PFSK-1 (cell line): ENCODE measurements at regions not wholly inside any gene's neighbourhood (a gene's known extent, or its start where the extent isn't known, plus 50 kb on each side); places are given as distances from the start of the nearest gene placed in this dataset.

ENCODE experiments used
- FOXP2 ChIP-seq: optimal IDR thresholded peaks from 2 replicates; pipeline ENCODE3; 2011; ENCODE audit warnings: borderline replicate concordance, control low read depth, inconsistent platforms; ENCODE audit not compliant: insufficient read depth; ENCODE audit errors: extremely low read length, extremely low read depth
- POLR2AphosphoS5 ChIP-seq: IDR thresholded peaks from 2 replicates; pipeline ENCODE4 v1.6.1; 2012; ENCODE audit warnings: low read depth, mild to moderate bottlenecking, control low read depth, low read length, moderate library complexity
- SIN3A ChIP-seq: IDR thresholded peaks from 2 replicates; pipeline ENCODE4 v1.6.1; 2012; ENCODE audit warnings: mild to moderate bottlenecking, low read length, moderate library complexity, borderline replicate concordance; ENCODE audit not compliant: insufficient read depth
- TAF1 ChIP-seq: IDR thresholded peaks from 2 replicates; pipeline ENCODE4 v1.6.1; 2012; ENCODE audit warnings: low read length, control low read depth, borderline replicate concordance; ENCODE audit not compliant: insufficient read depth
- TF ChIP-seq, protein P1 (sequence below), 2 experiments: IDR thresholded peaks; 2 replicates each; pipeline versions ENCODE4 v1.6.1 to v1.8.0; 2011 to 2012; ENCODE audit warnings: low read depth in 2 of 2, low read length in 2 of 2, control low read depth in 1 of 2, inconsistent platforms in 1 of 2, mild to moderate bottlenecking in 1 of 2, moderate library complexity in 1 of 2; ENCODE audit not compliant: insufficient read depth in 1 of 2

DNA sequence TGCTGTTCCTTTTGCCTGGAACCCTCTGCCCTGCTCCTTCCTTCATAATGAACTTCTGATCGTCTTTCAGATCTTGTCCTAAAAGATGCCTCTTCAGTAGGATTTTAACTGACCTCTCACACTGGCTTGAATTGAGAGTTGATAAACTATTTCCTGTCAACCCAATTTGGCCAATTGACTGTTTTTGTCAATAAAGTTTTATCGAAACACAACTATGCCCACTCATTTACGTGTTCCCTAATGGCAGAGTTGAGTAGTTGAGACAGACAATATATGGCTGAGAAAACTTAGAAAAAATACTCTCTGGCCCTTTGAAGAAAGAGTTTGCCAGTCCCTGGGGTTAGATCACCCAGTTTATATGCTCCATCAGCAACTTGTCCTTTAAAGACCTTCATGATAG is 171.7 kb upstream of the TBX3 start:
- TF ChIP-seq, protein P1, sequence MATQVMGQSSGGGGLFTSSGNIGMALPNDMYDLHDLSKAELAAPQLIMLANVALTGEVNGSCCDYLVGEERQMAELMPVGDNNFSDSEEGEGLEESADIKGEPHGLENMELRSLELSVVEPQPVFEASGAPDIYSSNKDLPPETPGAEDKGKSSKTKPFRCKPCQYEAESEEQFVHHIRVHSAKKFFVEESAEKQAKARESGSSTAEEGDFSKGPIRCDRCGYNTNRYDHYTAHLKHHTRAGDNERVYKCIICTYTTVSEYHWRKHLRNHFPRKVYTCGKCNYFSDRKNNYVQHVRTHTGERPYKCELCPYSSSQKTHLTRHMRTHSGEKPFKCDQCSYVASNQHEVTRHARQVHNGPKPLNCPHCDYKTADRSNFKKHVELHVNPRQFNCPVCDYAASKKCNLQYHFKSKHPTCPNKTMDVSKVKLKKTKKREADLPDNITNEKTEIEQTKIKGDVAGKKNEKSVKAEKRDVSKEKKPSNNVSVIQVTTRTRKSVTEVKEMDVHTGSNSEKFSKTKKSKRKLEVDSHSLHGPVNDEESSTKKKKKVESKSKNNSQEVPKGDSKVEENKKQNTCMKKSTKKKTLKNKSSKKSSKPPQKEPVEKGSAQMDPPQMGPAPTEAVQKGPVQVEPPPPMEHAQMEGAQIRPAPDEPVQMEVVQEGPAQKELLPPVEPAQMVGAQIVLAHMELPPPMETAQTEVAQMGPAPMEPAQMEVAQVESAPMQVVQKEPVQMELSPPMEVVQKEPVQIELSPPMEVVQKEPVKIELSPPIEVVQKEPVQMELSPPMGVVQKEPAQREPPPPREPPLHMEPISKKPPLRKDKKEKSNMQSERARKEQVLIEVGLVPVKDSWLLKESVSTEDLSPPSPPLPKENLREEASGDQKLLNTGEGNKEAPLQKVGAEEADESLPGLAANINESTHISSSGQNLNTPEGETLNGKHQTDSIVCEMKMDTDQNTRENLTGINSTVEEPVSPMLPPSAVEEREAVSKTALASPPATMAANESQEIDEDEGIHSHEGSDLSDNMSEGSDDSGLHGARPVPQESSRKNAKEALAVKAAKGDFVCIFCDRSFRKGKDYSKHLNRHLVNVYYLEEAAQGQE (IDR thresholded peaks at IDR 0.05; ENCODE audit: insufficient read depth in 1 of 2, low read depth in 2 of 2, low read length in 2 of 2): no peak
- TF ChIP-seq FOXP2: no peak
- no peak for TF ChIP-seq TAF1
- no peak for TF ChIP-seq SIN3A
- TF ChIP-seq POLR2AphosphoS5: no peak

DNA sequence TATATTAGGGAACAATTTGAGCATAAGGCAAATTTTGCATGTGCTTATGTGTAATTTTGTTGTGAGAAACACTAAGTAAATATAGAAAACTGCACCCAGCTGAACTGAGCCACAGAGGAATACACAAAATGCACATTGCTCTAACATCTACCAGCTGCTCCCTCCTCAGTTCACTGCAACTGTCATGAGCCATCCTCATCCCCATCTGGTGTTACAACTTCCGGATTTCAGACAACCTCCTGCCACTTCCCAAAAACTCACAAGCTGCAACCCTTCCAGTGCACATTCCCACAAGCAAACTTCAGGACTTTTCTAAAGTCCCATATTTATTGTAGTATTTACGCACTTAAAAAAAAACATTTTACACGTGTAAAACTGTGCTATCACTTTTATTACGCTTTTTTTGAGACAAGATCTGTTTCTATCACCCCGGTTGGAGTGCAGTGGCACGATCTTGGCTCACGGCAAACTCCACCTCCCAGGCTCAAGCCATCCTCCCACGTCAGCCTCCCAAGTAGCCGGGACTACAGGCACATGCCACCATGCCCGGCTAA is 169.1 kb upstream of the TBX3 start:
- TF ChIP-seq, protein P1 (IDR thresholded peaks at IDR 0.05; ENCODE audit: insufficient read depth in 1 of 2, low read depth in 2 of 2, low read length in 2 of 2): no peak
- no peak for TF ChIP-seq SIN3A
- TF ChIP-seq FOXP2: no peak
- no peak for TF ChIP-seq POLR2AphosphoS5
- TF ChIP-seq TAF1: no peak

DNA sequence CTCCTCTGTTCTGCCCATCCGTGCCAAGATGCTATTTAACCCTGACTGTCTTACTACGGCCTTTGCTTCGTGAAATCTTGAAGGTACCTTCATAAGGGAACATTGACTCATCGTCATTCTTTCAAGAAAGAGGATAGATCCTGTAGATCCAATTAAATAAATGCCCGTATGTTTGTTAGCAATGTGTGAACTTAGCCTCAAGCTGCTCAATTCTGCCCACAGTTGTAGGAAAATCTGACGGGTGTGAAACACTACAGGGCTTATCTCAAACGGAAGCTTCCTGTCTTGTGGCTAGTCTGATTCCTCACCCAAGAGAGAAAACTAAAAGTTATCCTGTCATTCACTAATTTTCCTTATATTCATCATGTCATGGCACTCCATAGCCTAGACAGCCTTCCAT is 168.0 kb upstream of the TBX3 start:
- TF ChIP-seq SIN3A: no peak
- TF ChIP-seq TAF1: no peak
- TF ChIP-seq, protein P1 (IDR thresholded peaks at IDR 0.05; ENCODE audit: insufficient read depth in 1 of 2, low read depth in 2 of 2, low read length in 2 of 2): no peak
- no peak for TF ChIP-seq POLR2AphosphoS5
- TF ChIP-seq FOXP2: no peak

DNA sequence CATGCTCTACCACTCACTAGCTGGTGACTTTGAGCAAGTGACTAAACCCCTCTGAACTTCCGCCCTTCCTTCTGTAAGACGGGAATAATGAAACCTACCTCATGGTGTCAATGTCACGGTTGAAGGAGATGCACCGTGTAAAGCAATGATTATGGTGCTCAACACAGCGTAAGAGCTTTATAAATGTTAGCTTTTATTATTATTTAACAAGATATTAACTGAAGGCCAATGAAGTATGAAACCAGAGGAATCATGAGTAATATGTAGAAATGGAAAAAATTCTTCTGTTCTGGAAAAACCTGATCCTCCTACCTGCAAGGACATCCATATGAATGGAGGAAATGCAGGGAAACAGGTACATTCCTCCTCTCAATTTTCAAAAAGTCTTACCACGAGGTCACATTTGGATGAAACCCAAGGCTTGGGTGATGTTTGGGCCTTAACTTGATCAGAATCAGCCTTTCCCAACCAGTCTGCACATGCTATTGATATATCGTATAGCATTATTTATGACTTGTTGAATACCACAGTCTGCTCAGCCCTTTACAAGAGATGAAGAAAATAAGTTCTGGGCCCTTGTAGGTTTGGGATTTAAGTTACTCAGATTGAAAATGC is 166.8 kb upstream of the TBX3 start:
- TF ChIP-seq, protein P1 (IDR thresholded peaks at IDR 0.05; ENCODE audit: insufficient read depth in 1 of 2, low read depth in 2 of 2, low read length in 2 of 2): no peak
- no peak for TF ChIP-seq POLR2AphosphoS5

DNA sequence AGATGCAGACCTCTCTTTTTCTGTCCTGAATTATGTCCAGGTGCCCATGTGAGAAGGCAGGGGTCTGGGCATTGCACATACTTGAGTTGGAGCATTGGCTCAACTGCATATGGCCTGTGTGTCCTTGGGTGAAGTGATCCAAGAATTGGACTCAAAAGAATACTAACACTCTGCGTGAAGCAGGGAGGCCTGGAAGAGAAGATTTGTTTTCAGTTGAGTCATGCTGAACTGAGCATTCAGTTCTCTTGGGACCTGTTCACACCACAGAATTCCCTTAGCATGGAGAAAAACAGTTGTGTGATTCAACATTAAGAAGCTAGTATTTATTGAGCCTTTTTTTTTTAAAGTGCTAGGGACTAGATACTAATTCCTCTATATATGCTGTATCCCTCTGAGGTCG is 164.7 kb upstream of the TBX3 start:
- TF ChIP-seq FOXP2 (no peak), SIN3A (no peak), POLR2AphosphoS5 (no peak), TAF1 (no peak)
- TF ChIP-seq, protein P1 (IDR thresholded peaks at IDR 0.05; ENCODE audit: insufficient read depth in 1 of 2, low read depth in 2 of 2, low read length in 2 of 2): no peak
